ENCODE measurements at regions not wholly inside any gene's neighbourhood (a gene's known extent, or its start where the extent isn't known, plus 50 kb on each side); places are given as distances from the start of the nearest gene placed in this dataset.
"Not testable (repeated sequence)": the region's sequence is repeated elsewhere in the genome, so short reads cannot be mapped to it uniquely, and the experiment has no call there.

GRCh38 chrY:10958122-10958521 is 1430.4 kb downstream of the TSPY10 start:
- DNase-seq (ENCODE audit: low read depth, low spot score); in situ Hi-C loops (cut with HindIII; ENCODE audit: low pct_unique_long_range_greater_than_20kb, low sequenced_read_pairs): not testable (repeated sequence)

- in situ Hi-C loops (cut with HindIII; ENCODE audit: low pct_unique_long_range_greater_than_20kb, low sequenced_read_pairs), result no loop called here
- DNase-seq (ENCODE audit: low read depth, low spot score), result no peak
These were observed 1445.7 kb downstream of the TSPY10 start for GRCh38 chrY:10973422-10973821.

- no peak for DNase-seq (ENCODE audit: low read depth, low spot score)
- in situ Hi-C loops (cut with HindIII; ENCODE audit: low pct_unique_long_range_greater_than_20kb, low sequenced_read_pairs), result no loop called here
These were observed 1459.0 kb downstream of the TSPY10 start for GRCh38 chrY:10986655-10987054.

GRCh38 chrY:10987626-10988025 is 1459.9 kb downstream of the TSPY10 start:
- in situ Hi-C loops (cut with HindIII; ENCODE audit: low pct_unique_long_range_greater_than_20kb, low sequenced_read_pairs), result no loop called here

GRCh38 chrY:10993955-10994354 is 1466.3 kb downstream of the TSPY10 start:
- no peak for DNase-seq (ENCODE audit: low read depth, low spot score)
- in situ Hi-C loops (cut with HindIII; ENCODE audit: low pct_unique_long_range_greater_than_20kb, low sequenced_read_pairs), result no loop called here

More at GRCh38 chrY:10987626-10988025, 1459.9 kb downstream of the TSPY10 start:
- DNase-seq (ENCODE audit: low read depth, low spot score), result no peak

- in situ Hi-C loops (cut with HindIII; ENCODE audit: low pct_unique_long_range_greater_than_20kb, low sequenced_read_pairs); DNase-seq (ENCODE audit: low read depth, low spot score): not testable (repeated sequence)
These were observed 1472.0 kb downstream of the TSPY10 start for GRCh38 chrY:10999715-11000114.

GRCh38 chrY:11014229-11014628 is 1486.5 kb downstream of the TSPY10 start:
- in situ Hi-C loops (cut with HindIII; ENCODE audit: low pct_unique_long_range_greater_than_20kb, low sequenced_read_pairs), result not testable (repeated sequence)

GRCh38 chrY:11022734-11023133 is 1495.1 kb downstream of the TSPY10 start:
- in situ Hi-C loops (cut with HindIII; ENCODE audit: low pct_unique_long_range_greater_than_20kb, low sequenced_read_pairs), result no loop called here
- no peak for DNase-seq (ENCODE audit: low read depth, low spot score)

More at GRCh38 chrY:11014229-11014628, 1486.5 kb downstream of the TSPY10 start:
- DNase-seq (ENCODE audit: low read depth, low spot score), result not testable (repeated sequence)

GRCh38 chrY:11044234-11044883 is 1516.7 kb downstream of the TSPY10 start:
- DNase-seq (ENCODE audit: low read depth, low spot score), result no peak

GRCh38 chrY:11063486-11063885 is 1535.8 kb downstream of the TSPY10 start:
- DNase-seq (ENCODE audit: low read depth, low spot score), result no peak
- in situ Hi-C loops (cut with HindIII; ENCODE audit: low pct_unique_long_range_greater_than_20kb, low sequenced_read_pairs), result no loop called here

More at GRCh38 chrY:11044234-11044883, 1516.7 kb downstream of the TSPY10 start:
- in situ Hi-C loops (cut with HindIII; ENCODE audit: low pct_unique_long_range_greater_than_20kb, low sequenced_read_pairs), result no loop called here

GRCh38 chrY:11063960-11064359 is 1536.3 kb downstream of the TSPY10 start:
- in situ Hi-C loops (cut with HindIII; ENCODE audit: low pct_unique_long_range_greater_than_20kb, low sequenced_read_pairs), result no loop called here
- DNase-seq (ENCODE audit: low read depth, low spot score), result no peak

- DNase-seq (ENCODE audit: low read depth, low spot score), result no peak
- in situ Hi-C loops (cut with HindIII; ENCODE audit: low pct_unique_long_range_greater_than_20kb, low sequenced_read_pairs), result no loop called here
These were observed 1536.7 kb downstream of the TSPY10 start for GRCh38 chrY:11064376-11064775.

GRCh38 chrY:11069271-11069670 is 1541.6 kb downstream of the TSPY10 start:
- in situ Hi-C loops (cut with HindIII; ENCODE audit: low pct_unique_long_range_greater_than_20kb, low sequenced_read_pairs), result no loop called here
- no peak for DNase-seq (ENCODE audit: low read depth, low spot score)

GRCh38 chrY:11070250-11071113 is 1542.8 kb downstream of the TSPY10 start:
- DNase-seq (ENCODE audit: low read depth, low spot score), result no peak

GRCh38 chrY:11085801-11086200 is 1558.1 kb downstream of the TSPY10 start:
- DNase-seq (ENCODE audit: low read depth, low spot score); in situ Hi-C loops (cut with HindIII; ENCODE audit: low pct_unique_long_range_greater_than_20kb, low sequenced_read_pairs): not testable (repeated sequence)

More at GRCh38 chrY:11070250-11071113, 1542.8 kb downstream of the TSPY10 start:
- in situ Hi-C loops (cut with HindIII; ENCODE audit: low pct_unique_long_range_greater_than_20kb, low sequenced_read_pairs), result no loop called here

GRCh38 chrY:11097498-11097897 is 1569.8 kb downstream of the TSPY10 start:
- in situ Hi-C loops (cut with HindIII; ENCODE audit: low pct_unique_long_range_greater_than_20kb, low sequenced_read_pairs); DNase-seq (ENCODE audit: low read depth, low spot score): not testable (repeated sequence)

GRCh38 chrY:11098419-11098818 is 1570.7 kb downstream of the TSPY10 start:
- in situ Hi-C loops (cut with HindIII; ENCODE audit: low pct_unique_long_range_greater_than_20kb, low sequenced_read_pairs); DNase-seq (ENCODE audit: low read depth, low spot score): not testable (repeated sequence)

- in situ Hi-C loops (cut with HindIII; ENCODE audit: low pct_unique_long_range_greater_than_20kb, low sequenced_read_pairs), result no loop called here
- no peak for DNase-seq (ENCODE audit: low read depth, low spot score)
These were observed 1571.3 kb downstream of the TSPY10 start for GRCh38 chrY:11099004-11099403.

GRCh38 chrY:11100472-11100871 is 1572.8 kb downstream of the TSPY10 start:
- in situ Hi-C loops (cut with HindIII; ENCODE audit: low pct_unique_long_range_greater_than_20kb, low sequenced_read_pairs), result not testable (repeated sequence)

More at GRCh38 chrY:11100472-11100871, 1572.8 kb downstream of the TSPY10 start:
- not testable (repeated sequence) for DNase-seq (ENCODE audit: low read depth, low spot score)

Data from SK-MEL-5 (cell line).